MM.1S (cell line): ENCODE measurements at regions not wholly inside any gene's neighbourhood (a gene's known extent, or its start where the extent isn't known, plus 50 kb on each side); places are given as distances from the start of the nearest gene placed in this dataset.

ENCODE experiments used
- CTCF ChIP-seq: fragments of 300-600 bp; sonication (generic); IDR thresholded peaks from 2 replicates; pipeline ENCODE4 v1.5.1; 2016; ENCODE audit warnings: antibody characterized with exemption, low read length, mixed read lengths
- EZH2 ChIP-seq: fragments of 300-600 bp; sonication (generic); optimal IDR thresholded peaks from 2 replicates; pipeline ENCODE3; 2017; ENCODE audit warnings: low read depth, mild to moderate bottlenecking, antibody characterized with exemption, low read length, mixed read lengths

- no peak for TF ChIP-seq CTCF
- TF ChIP-seq EZH2, result no peak
Measured at GRCh38 chr1:29500651-29501050, 264.3 kb downstream of the PTPRU start.
